ENCODE measurements at regions not wholly inside any gene's neighbourhood (a gene's known extent, or its start where the extent isn't known, plus 50 kb on each side); places are given as distances from the start of the nearest gene placed in this dataset.
"Not testable (repeated sequence)": the region's sequence is repeated elsewhere in the genome, so short reads cannot be mapped to it uniquely, and the experiment has no call there.

DNA sequence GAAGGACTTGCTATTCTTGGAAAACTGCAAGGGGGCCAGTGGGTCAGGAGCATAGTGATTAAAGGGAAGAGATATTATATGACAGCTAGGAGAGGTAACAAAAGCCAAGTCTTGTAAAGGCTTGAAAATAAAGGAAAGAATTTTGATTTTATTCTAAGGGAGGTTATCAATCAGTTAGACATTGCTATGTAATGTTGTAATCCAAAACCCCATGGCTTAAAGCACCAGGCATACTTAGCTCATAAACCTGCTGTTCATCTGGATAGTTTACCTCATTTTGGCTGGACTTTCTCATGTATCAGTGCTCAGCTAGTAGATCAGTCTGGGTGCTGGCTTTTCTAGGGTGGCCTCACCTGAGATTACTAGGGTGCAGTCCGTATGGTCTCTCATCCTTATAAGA, 680.9 kb upstream of the LMO3 start:
- no peak overlapping the region for H3K4me2 ChIP-seq (ENCODE audit: low read depth, low read length)
- H3K27me3 ChIP-seq (replicated peaks; ENCODE audit: insufficient read depth, low read length): no peaks in the 10 kb centered on the region
- H4K20me1 ChIP-seq (ENCODE audit: insufficient read depth, low read length): no peaks in the 10 kb centered on the region
- H2AFZ ChIP-seq (ENCODE audit: low read length): no peak overlapping the region
- no peak overlapping the region for H3K9ac ChIP-seq (ENCODE audit: low read length)
- no peak for DNase-seq
- no peaks in the 10 kb centered on the region for H3K36me3 ChIP-seq (replicated peaks; ENCODE audit: insufficient read depth, low read length)
- no peak overlapping the region for H3K27ac ChIP-seq (ENCODE audit: low read length)
- no peaks in the 10 kb centered on the region for H3K9me3 ChIP-seq (replicated peaks; ENCODE audit: insufficient read depth, low read length)
- H3K79me2 ChIP-seq (ENCODE audit: low read length): no peaks in the 10 kb centered on the region
- H3F3A ChIP-seq (ENCODE audit: insufficient read depth, low read length): no peaks in the 10 kb centered on the region
- H3K9me2 ChIP-seq (replicated peaks; ENCODE audit: insufficient read depth, low read length): no peaks in the 10 kb centered on the region
- H3K4me1 ChIP-seq (ENCODE audit: low read length): no peaks in the 10 kb centered on the region
- TF ChIP-seq EZH2phosphoT487 (IDR thresholded peaks at IDR 0.05; ENCODE audit: low read length) (no peak), EZH2 (optimal IDR thresholded peaks at IDR 0.05; ENCODE audit: low read depth, low read length) (no peak)
- TF ChIP-seq, protein P1, sequence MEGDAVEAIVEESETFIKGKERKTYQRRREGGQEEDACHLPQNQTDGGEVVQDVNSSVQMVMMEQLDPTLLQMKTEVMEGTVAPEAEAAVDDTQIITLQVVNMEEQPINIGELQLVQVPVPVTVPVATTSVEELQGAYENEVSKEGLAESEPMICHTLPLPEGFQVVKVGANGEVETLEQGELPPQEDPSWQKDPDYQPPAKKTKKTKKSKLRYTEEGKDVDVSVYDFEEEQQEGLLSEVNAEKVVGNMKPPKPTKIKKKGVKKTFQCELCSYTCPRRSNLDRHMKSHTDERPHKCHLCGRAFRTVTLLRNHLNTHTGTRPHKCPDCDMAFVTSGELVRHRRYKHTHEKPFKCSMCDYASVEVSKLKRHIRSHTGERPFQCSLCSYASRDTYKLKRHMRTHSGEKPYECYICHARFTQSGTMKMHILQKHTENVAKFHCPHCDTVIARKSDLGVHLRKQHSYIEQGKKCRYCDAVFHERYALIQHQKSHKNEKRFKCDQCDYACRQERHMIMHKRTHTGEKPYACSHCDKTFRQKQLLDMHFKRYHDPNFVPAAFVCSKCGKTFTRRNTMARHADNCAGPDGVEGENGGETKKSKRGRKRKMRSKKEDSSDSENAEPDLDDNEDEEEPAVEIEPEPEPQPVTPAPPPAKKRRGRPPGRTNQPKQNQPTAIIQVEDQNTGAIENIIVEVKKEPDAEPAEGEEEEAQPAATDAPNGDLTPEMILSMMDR (IDR thresholded peaks at IDR 0.05; ENCODE audit: low read length): no peak
- H3K4me3 ChIP-seq (ENCODE audit: low read length): no peak overlapping the region

DNA sequence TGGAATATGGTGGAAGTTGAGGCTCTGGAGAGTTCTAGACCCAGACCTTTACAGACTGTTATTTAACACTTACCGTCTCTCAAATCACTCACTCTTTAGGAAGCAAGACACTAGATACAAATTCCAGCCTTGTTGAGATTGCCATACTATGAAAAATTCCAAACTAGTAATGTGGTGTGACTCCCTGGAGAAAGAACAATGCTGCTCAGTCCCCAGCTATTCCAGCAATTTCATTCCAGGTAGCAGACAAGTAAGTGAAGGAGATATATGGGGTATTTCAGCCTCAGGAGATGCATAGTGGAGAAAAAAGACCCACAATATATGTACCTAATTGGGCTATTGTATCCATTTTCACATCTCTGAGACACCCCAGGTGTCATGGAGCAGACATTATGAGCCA, 678.9 kb upstream of the LMO3 start:
- Histone ChIP-seq H4K20me1 (ENCODE audit: insufficient read depth, low read length) (no peaks in the 10 kb centered on the region), H3K9me2 (replicated peaks; ENCODE audit: insufficient read depth, low read length) (no peaks in the 10 kb centered on the region; the same call in 1 of the 2 replicates), H3K9me3 (replicated peaks; ENCODE audit: insufficient read depth, low read length) (no peaks in the 10 kb centered on the region), H3K36me3 (replicated peaks; ENCODE audit: insufficient read depth, low read length) (no peaks in the 10 kb centered on the region), H3K27me3 (replicated peaks; ENCODE audit: insufficient read depth, low read length) (no peaks in the 10 kb centered on the region), H3F3A (ENCODE audit: insufficient read depth, low read length) (no peaks in the 10 kb centered on the region), H3K9ac (ENCODE audit: low read length) (no peak overlapping the region), H3K4me2 (ENCODE audit: low read depth, low read length) (no peak overlapping the region), H3K79me2 (ENCODE audit: low read length) (no peaks in the 10 kb centered on the region), H2AFZ (ENCODE audit: low read length) (no peak overlapping the region), H3K4me3 (ENCODE audit: low read length) (no peak overlapping the region), H3K27ac (ENCODE audit: low read length) (no peak overlapping the region), H3K4me1 (ENCODE audit: low read length) (no peaks in the 10 kb centered on the region)
- DNase-seq: no peak
- TF ChIP-seq EZH2phosphoT487 (IDR thresholded peaks at IDR 0.05; ENCODE audit: low read length) (no peak), EZH2 (optimal IDR thresholded peaks at IDR 0.05; ENCODE audit: low read depth, low read length) (no peak)
- TF ChIP-seq, protein P1 (IDR thresholded peaks at IDR 0.05; ENCODE audit: low read length): no peak

DNA sequence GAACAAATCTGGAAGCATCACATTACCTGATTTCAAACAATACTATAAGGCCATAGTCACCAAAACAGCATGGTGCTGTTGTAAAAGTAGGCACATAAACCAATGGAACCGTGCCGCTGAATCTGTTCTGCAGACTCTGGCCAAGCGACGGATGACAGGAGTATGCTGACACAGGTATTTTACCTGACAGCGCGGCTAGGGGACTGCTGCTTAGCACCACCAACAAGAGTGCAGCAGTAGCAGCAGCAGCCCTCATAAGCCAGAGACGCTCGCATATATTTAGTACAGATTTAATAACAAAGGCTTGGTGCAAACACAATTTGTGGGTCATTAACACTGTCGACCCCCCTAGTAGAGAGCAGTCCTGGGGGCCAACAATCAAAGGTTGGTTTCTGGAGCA, 677.6 kb upstream of the LMO3 start:
- H3K4me2 ChIP-seq (ENCODE audit: low read depth, low read length): no peak overlapping the region
- H3K9ac ChIP-seq (ENCODE audit: low read length): no peak overlapping the region
- no peak overlapping the region for H3K27ac ChIP-seq (ENCODE audit: low read length)
- no peaks in the 10 kb centered on the region for H3F3A ChIP-seq (ENCODE audit: insufficient read depth, low read length)
- no peaks in the 10 kb centered on the region; the same call in 1 of the 2 replicates for H3K9me2 ChIP-seq (replicated peaks; ENCODE audit: insufficient read depth, low read length)
- H3K79me2 ChIP-seq (ENCODE audit: low read length): no peaks in the 10 kb centered on the region
- no peak for DNase-seq
- TF ChIP-seq EZH2phosphoT487 (IDR thresholded peaks at IDR 0.05; ENCODE audit: low read length): no peak
- TF ChIP-seq, protein P1 (IDR thresholded peaks at IDR 0.05; ENCODE audit: low read length): no peak
- TF ChIP-seq EZH2 (optimal IDR thresholded peaks at IDR 0.05; ENCODE audit: low read depth, low read length): no peak
- no peak overlapping the region for H3K4me3 ChIP-seq (ENCODE audit: low read length)
- H2AFZ ChIP-seq (ENCODE audit: low read length): no peak overlapping the region
- H3K27me3 ChIP-seq (replicated peaks; ENCODE audit: insufficient read depth, low read length): no peaks in the 10 kb centered on the region
- H3K36me3 ChIP-seq (replicated peaks; ENCODE audit: insufficient read depth, low read length): no peaks in the 10 kb centered on the region
- H3K9me3 ChIP-seq (replicated peaks; ENCODE audit: insufficient read depth, low read length): no peaks in the 10 kb centered on the region
- H4K20me1 ChIP-seq (ENCODE audit: insufficient read depth, low read length): no peaks in the 10 kb centered on the region
- no peaks in the 10 kb centered on the region for H3K4me1 ChIP-seq (ENCODE audit: low read length)

DNA sequence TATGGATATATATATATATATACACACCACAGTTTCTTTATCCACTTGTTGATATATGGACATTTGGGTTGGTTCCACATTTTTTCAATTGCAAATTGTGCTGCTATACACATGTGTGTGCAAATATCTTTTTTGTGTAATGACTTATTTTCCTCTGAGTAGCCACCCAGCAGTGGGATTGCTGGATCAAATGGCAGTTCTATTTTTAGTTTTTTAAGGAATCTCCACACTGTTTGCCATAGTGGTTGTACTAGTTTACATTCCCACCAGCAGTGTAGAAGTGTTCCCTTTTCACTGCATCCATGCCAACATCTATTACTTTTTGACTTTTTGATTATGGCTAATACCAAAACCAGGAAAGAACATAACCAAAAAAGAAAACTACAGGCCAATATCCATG, 676.2 kb upstream of the LMO3 start:
- DNase-seq; H4K20me1 ChIP-seq (ENCODE audit: insufficient read depth, low read length); H3K9me2 ChIP-seq (replicated peaks; ENCODE audit: insufficient read depth, low read length); H3K4me2 ChIP-seq (ENCODE audit: low read depth, low read length); H3K9me3 ChIP-seq (replicated peaks; ENCODE audit: insufficient read depth, low read length); H2AFZ ChIP-seq (ENCODE audit: low read length); H3K79me2 ChIP-seq (ENCODE audit: low read length); H3K36me3 ChIP-seq (replicated peaks; ENCODE audit: insufficient read depth, low read length); H3K27me3 ChIP-seq (replicated peaks; ENCODE audit: insufficient read depth, low read length); H3K4me3 ChIP-seq (ENCODE audit: low read length); H3K27ac ChIP-seq (ENCODE audit: low read length); H3K9ac ChIP-seq (ENCODE audit: low read length); H3K4me1 ChIP-seq (ENCODE audit: low read length); H3F3A ChIP-seq (ENCODE audit: insufficient read depth, low read length): not testable (repeated sequence)

All from MM.1S (cell line).